Activated T-helper 2 cell treated with anti-CD3 and anti-CD28 coated beads, Interferon-gamma antibody, Interleukin-2, Interleukin-4, amounts not matched to agents 10 μg/mL and 5 μg/mL and 100 μg/mL, durations not matched to agents 14 hours and 24 hours and 36 hours (primary cell): ENCODE measurements at regions not wholly inside any gene's neighbourhood (a gene's known extent, or its start where the extent isn't known, plus 50 kb on each side); places are given as distances from the start of the nearest gene placed in this dataset.
"Not testable (repeated sequence)": the region's sequence is repeated elsewhere in the genome, so short reads cannot be mapped to it uniquely, and the experiment has no call there.

Source experiments
- DNase-seq: peaks from one replicate; pipeline ENCODE4 v3.0.0; 2021; ENCODE audit warnings: low spot score
- H3K27ac Mint-ChIP-seq: one replicate; pipeline ENCODE4 v1.8.0; 2021; ENCODE audit warnings: mixed read lengths
- H3K27me3 Mint-ChIP-seq: one replicate; pipeline ENCODE4 v1.8.0; 2021; ENCODE audit warnings: low read depth, mixed read lengths
- H3K36me3 Mint-ChIP-seq: one replicate; pipeline ENCODE4 v1.8.0; 2021; ENCODE audit warnings: low read depth, mixed read lengths
- H3K4me1 Mint-ChIP-seq: one replicate; pipeline ENCODE4 v1.8.0; 2021; ENCODE audit warnings: low read depth, mixed read lengths
- H3K4me3 Mint-ChIP-seq: one replicate; pipeline ENCODE4 v1.8.0; 2021; ENCODE audit warnings: low read depth, mild to moderate bottlenecking, moderate library complexity, mixed read lengths
- H3K9me3 Mint-ChIP-seq: one replicate; pipeline ENCODE4 v1.8.0; 2021; ENCODE audit warnings: mixed read lengths
- intact Hi-C: fragments of 100-400 bp; cut with micrococcal nuclease; formaldehyde crosslinking; loops from one replicate; pipeline ENCODE4 v1.15.1; 2023

GRCh38 chr5:42270771-42271170 is 152.5 kb upstream of the GHR start:
- Mint-ChIP-seq H3K9me3 (no peaks in the 10 kb centered on the region), H3K27ac (no peak overlapping the region), H3K4me3 (no peak overlapping the region), H3K27me3 (no peaks in the 10 kb centered on the region), H3K36me3 (no peaks in the 10 kb centered on the region), H3K4me1 (peaks cover 3% of the 10 kb centered on the region)
- no peak for DNase-seq
- intact Hi-C loops, result no loop called here

- DNase-seq, result no peak
- Mint-ChIP-seq H3K36me3 (no peaks in the 10 kb centered on the region), H3K27ac (no peak overlapping the region), H3K4me1 (no peaks in the 10 kb centered on the region), H3K9me3 (no peaks in the 10 kb centered on the region), H3K4me3 (no peak overlapping the region), H3K27me3 (no peaks in the 10 kb centered on the region)
- intact Hi-C loops, result no loop called here
Measured at GRCh38 chr5:42274913-42275312, 148.3 kb upstream of the GHR start.

GRCh38 chr5:42277293-42277692 is 145.9 kb upstream of the GHR start:
- H3K36me3 Mint-ChIP-seq, result no peaks in the 10 kb centered on the region
- no peaks in the 10 kb centered on the region for H3K9me3 Mint-ChIP-seq
- no peak for DNase-seq
- H3K27ac Mint-ChIP-seq, result no peak overlapping the region
- no peaks in the 10 kb centered on the region for H3K27me3 Mint-ChIP-seq
- intact Hi-C loops, result no loop called here
- H3K4me1 Mint-ChIP-seq, result no peaks in the 10 kb centered on the region
- no peak overlapping the region for H3K4me3 Mint-ChIP-seq

GRCh38 chr5:42284584-42284983 is 138.7 kb upstream of the GHR start:
- no peaks in the 10 kb centered on the region for H3K4me1 Mint-ChIP-seq
- DNase-seq, result no peak
- H3K9me3 Mint-ChIP-seq, result no peaks in the 10 kb centered on the region
- H3K4me3 Mint-ChIP-seq, result no peak overlapping the region
- no peaks in the 10 kb centered on the region for H3K27me3 Mint-ChIP-seq
- intact Hi-C loops, result no loop called here
- H3K27ac Mint-ChIP-seq, result no peak overlapping the region
- H3K36me3 Mint-ChIP-seq, result no peaks in the 10 kb centered on the region

GRCh38 chr5:42285230-42285629 is 138.0 kb upstream of the GHR start:
- H3K36me3 Mint-ChIP-seq, result no peaks in the 10 kb centered on the region
- H3K4me3 Mint-ChIP-seq, result no peak overlapping the region
- H3K4me1 Mint-ChIP-seq, result no peaks in the 10 kb centered on the region
- H3K9me3 Mint-ChIP-seq, result no peaks in the 10 kb centered on the region
- no peaks in the 10 kb centered on the region for H3K27me3 Mint-ChIP-seq
- DNase-seq, result no peak
- intact Hi-C loops, result no loop called here
- no peak overlapping the region for H3K27ac Mint-ChIP-seq

- H3K27ac Mint-ChIP-seq, result no peak overlapping the region
- H3K4me1 Mint-ChIP-seq, result no peaks in the 10 kb centered on the region
- no peaks in the 10 kb centered on the region for H3K36me3 Mint-ChIP-seq
- no peaks in the 10 kb centered on the region for H3K27me3 Mint-ChIP-seq
- no peak overlapping the region for H3K4me3 Mint-ChIP-seq
- intact Hi-C loops, result no loop called here
- no peak for DNase-seq
- peaks cover 11% of the 10 kb centered on the region for H3K9me3 Mint-ChIP-seq
Measured at GRCh38 chr5:42300496-42300895, 122.7 kb upstream of the GHR start.

GRCh38 chr5:42301349-42301748 is 121.9 kb upstream of the GHR start:
- H3K9me3 Mint-ChIP-seq, result peaks cover 7% of the 10 kb centered on the region
- no peak overlapping the region for H3K27ac Mint-ChIP-seq
- H3K4me3 Mint-ChIP-seq, result no peak overlapping the region
- H3K4me1 Mint-ChIP-seq, result no peaks in the 10 kb centered on the region
- no peaks in the 10 kb centered on the region for H3K36me3 Mint-ChIP-seq
- intact Hi-C loops, result no loop called here
- H3K27me3 Mint-ChIP-seq, result no peaks in the 10 kb centered on the region
- no peak for DNase-seq

- no peaks in the 10 kb centered on the region for H3K4me1 Mint-ChIP-seq
- intact Hi-C loops, result no loop called here
- H3K9me3 Mint-ChIP-seq, result no peaks in the 10 kb centered on the region
- H3K27me3 Mint-ChIP-seq, result no peaks in the 10 kb centered on the region
- H3K4me3 Mint-ChIP-seq, result no peak overlapping the region
- no peak for DNase-seq
- H3K27ac Mint-ChIP-seq, result no peak overlapping the region
- H3K36me3 Mint-ChIP-seq, result no peaks in the 10 kb centered on the region
Measured at GRCh38 chr5:42302186-42302585, 121.1 kb upstream of the GHR start.

GRCh38 chr5:42306287-42306686 is 117.0 kb upstream of the GHR start:
- H3K9me3 Mint-ChIP-seq, result no peaks in the 10 kb centered on the region
- no peak overlapping the region for H3K27ac Mint-ChIP-seq
- H3K4me1 Mint-ChIP-seq, result no peaks in the 10 kb centered on the region
- no peak overlapping the region for H3K4me3 Mint-ChIP-seq
- intact Hi-C loops, result no loop called here
- no peaks in the 10 kb centered on the region for H3K36me3 Mint-ChIP-seq
- DNase-seq, result no peak
- H3K27me3 Mint-ChIP-seq, result no peaks in the 10 kb centered on the region

GRCh38 chr5:42309865-42310264 is 113.4 kb upstream of the GHR start:
- intact Hi-C loops, result no loop called here
- Mint-ChIP-seq H3K9me3 (no peaks in the 10 kb centered on the region), H3K27ac (no peak overlapping the region), H3K27me3 (no peaks in the 10 kb centered on the region), H3K4me3 (no peak overlapping the region), H3K4me1 (no peaks in the 10 kb centered on the region), H3K36me3 (no peaks in the 10 kb centered on the region)
- no peak for DNase-seq

- Mint-ChIP-seq H3K4me3 (no peak overlapping the region), H3K27me3 (no peaks in the 10 kb centered on the region), H3K9me3 (peaks cover 17% of the 10 kb centered on the region), H3K27ac (no peak overlapping the region), H3K4me1 (no peaks in the 10 kb centered on the region), H3K36me3 (no peaks in the 10 kb centered on the region)
- DNase-seq, result no peak
- intact Hi-C loops, result no loop called here
Measured at GRCh38 chr5:42315214-42315613, 108.0 kb upstream of the GHR start.

GRCh38 chr5:42317575-42317974 is 105.7 kb upstream of the GHR start:
- H3K4me3 Mint-ChIP-seq, result no peak overlapping the region
- H3K4me1 Mint-ChIP-seq, result no peaks in the 10 kb centered on the region
- no peaks in the 10 kb centered on the region for H3K36me3 Mint-ChIP-seq
- H3K27ac Mint-ChIP-seq, result no peak overlapping the region
- H3K9me3 Mint-ChIP-seq, result peaks cover 18% of the 10 kb centered on the region
- DNase-seq, result no peak
- intact Hi-C loops, result no loop called here
- no peaks in the 10 kb centered on the region for H3K27me3 Mint-ChIP-seq

GRCh38 chr5:42319546-42319945 is 103.7 kb upstream of the GHR start:
- DNase-seq, H3K36me3 Mint-ChIP-seq, H3K27me3 Mint-ChIP-seq, H3K27ac Mint-ChIP-seq, intact Hi-C loops, H3K4me1 Mint-ChIP-seq, H3K4me3 Mint-ChIP-seq: not testable (repeated sequence)
- H3K9me3 Mint-ChIP-seq, result peaks cover 18% of the 10 kb centered on the region

- Mint-ChIP-seq H3K4me1 (no peaks in the 10 kb centered on the region), H3K4me3 (no peak overlapping the region), H3K27ac (no peak overlapping the region), H3K9me3 (peaks cover 18% of the 10 kb centered on the region), H3K36me3 (no peaks in the 10 kb centered on the region), H3K27me3 (no peaks in the 10 kb centered on the region)
- intact Hi-C loops, result no loop called here
- no peak for DNase-seq
Measured at GRCh38 chr5:42321785-42322184, 101.5 kb upstream of the GHR start.
